ENCODE measurements at regions not wholly inside any gene's neighbourhood (a gene's known extent, or its start where the extent isn't known, plus 50 kb on each side); places are given as distances from the start of the nearest gene placed in this dataset.

DNA sequence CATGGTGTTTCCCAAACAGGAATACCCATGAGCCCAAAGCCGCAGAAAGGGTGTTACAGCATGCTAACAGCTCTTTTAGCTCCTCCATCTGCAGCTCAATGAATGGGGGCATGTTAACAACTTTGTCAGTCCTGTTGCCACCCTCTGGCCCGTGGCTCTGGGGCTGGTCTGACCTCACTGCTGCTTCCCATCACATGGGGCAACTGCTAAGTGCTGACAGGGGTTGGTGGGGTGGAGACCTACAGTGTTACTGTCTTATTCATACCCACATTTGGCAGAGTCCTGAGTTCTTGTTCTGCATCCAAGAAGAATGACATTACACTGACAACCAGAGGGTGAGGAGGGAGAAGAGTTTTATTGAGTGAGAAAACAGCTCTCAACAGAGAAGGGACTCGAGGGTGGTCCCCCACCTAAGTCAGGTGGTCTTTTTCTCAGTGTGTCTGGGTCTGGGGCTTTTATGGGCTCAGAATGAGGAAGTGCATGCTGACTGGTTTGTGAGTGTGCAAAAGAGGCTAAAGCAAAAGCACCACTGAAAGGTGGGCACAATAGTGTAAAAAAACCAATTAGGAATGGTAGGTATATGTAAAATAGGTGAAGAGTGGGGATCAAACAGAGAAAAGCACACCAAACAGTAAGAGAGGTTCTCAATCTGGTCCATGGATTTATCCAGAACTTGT, 1952.0 kb upstream of the PCDH20 start:
- TF ChIP-seq, protein P1, sequence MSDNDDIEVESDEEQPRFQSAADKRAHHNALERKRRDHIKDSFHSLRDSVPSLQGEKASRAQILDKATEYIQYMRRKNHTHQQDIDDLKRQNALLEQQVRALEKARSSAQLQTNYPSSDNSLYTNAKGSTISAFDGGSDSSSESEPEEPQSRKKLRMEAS (IDR thresholded peaks at IDR 0.05): no peak
- TF ChIP-seq EP300 (IDR thresholded peaks at IDR 0.05; ENCODE audit: borderline replicate concordance) (no peak), TEAD4 (IDR thresholded peaks at IDR 0.05) (no peak), FOXM1 (IDR thresholded peaks at IDR 0.05; ENCODE audit: borderline replicate concordance, low read depth) (no peak), YY1 (IDR thresholded peaks at IDR 0.05; ENCODE audit: low read depth) (no peak), TCF12 (IDR thresholded peaks at IDR 0.05; ENCODE audit: low read depth) (no peak), CEBPB (IDR thresholded peaks at IDR 0.05) (no peak), TAF1 (IDR thresholded peaks at IDR 0.05; ENCODE audit: low read depth) (no peak), RAD21 (IDR thresholded peaks at IDR 0.05; ENCODE audit: low read depth) (no peak), CREB1 (IDR thresholded peaks at IDR 0.05; ENCODE audit: low read depth) (no peak), EGR1 (IDR thresholded peaks at IDR 0.05) (no peak)
- TF ChIP-seq, protein P2, sequence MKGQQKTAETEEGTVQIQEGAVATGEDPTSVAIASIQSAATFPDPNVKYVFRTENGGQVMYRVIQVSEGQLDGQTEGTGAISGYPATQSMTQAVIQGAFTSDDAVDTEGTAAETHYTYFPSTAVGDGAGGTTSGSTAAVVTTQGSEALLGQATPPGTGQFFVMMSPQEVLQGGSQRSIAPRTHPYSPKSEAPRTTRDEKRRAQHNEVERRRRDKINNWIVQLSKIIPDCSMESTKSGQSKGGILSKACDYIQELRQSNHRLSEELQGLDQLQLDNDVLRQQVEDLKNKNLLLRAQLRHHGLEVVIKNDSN (IDR thresholded peaks at IDR 0.05): no peak
- TF ChIP-seq, protein P3, sequence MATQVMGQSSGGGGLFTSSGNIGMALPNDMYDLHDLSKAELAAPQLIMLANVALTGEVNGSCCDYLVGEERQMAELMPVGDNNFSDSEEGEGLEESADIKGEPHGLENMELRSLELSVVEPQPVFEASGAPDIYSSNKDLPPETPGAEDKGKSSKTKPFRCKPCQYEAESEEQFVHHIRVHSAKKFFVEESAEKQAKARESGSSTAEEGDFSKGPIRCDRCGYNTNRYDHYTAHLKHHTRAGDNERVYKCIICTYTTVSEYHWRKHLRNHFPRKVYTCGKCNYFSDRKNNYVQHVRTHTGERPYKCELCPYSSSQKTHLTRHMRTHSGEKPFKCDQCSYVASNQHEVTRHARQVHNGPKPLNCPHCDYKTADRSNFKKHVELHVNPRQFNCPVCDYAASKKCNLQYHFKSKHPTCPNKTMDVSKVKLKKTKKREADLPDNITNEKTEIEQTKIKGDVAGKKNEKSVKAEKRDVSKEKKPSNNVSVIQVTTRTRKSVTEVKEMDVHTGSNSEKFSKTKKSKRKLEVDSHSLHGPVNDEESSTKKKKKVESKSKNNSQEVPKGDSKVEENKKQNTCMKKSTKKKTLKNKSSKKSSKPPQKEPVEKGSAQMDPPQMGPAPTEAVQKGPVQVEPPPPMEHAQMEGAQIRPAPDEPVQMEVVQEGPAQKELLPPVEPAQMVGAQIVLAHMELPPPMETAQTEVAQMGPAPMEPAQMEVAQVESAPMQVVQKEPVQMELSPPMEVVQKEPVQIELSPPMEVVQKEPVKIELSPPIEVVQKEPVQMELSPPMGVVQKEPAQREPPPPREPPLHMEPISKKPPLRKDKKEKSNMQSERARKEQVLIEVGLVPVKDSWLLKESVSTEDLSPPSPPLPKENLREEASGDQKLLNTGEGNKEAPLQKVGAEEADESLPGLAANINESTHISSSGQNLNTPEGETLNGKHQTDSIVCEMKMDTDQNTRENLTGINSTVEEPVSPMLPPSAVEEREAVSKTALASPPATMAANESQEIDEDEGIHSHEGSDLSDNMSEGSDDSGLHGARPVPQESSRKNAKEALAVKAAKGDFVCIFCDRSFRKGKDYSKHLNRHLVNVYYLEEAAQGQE (IDR thresholded peaks at IDR 0.05; ENCODE audit: low read depth): no peak
